C4-2B (cell line): ENCODE measurements at regions not wholly inside any gene's neighbourhood (a gene's known extent, or its start where the extent isn't known, plus 50 kb on each side); places are given as distances from the start of the nearest gene placed in this dataset.
"Not testable (repeated sequence)": the region's sequence is repeated elsewhere in the genome, so short reads cannot be mapped to it uniquely, and the experiment has no call there.

Experiments used
- ZFX ChIP-seq: fragments of 450-650 bp; IDR thresholded peaks from 2 replicates; pipeline ENCODE4 v1.6.1; 2017
- TF ChIP-seq, protein P1 (sequence below): fragments of 450-650 bp; conservative IDR thresholded peaks from 2 replicates; pipeline ENCODE4 v1.5.1; 2017; ENCODE audit warnings: mild to moderate bottlenecking

DNA sequence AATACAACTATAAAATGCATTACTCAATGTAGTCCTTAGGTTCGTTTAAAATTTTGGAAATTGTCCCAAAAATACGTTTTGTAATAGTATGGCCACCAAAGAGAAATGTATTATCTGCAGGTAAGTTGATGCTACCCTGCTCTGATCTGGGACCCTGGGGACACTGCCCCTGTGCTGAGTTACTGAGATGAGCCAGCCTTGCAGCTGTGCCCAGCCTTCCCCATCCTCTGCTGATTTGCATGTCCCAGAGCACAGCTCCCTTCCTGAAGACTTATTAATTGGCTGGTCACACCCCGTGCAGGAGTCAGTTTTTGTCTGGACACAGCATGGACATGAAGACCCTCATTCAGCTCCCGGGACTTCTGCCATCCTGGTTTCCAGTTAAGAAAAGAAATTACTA, 1203.5 kb downstream of the RPIA start:
- TF ChIP-seq, protein P1, sequence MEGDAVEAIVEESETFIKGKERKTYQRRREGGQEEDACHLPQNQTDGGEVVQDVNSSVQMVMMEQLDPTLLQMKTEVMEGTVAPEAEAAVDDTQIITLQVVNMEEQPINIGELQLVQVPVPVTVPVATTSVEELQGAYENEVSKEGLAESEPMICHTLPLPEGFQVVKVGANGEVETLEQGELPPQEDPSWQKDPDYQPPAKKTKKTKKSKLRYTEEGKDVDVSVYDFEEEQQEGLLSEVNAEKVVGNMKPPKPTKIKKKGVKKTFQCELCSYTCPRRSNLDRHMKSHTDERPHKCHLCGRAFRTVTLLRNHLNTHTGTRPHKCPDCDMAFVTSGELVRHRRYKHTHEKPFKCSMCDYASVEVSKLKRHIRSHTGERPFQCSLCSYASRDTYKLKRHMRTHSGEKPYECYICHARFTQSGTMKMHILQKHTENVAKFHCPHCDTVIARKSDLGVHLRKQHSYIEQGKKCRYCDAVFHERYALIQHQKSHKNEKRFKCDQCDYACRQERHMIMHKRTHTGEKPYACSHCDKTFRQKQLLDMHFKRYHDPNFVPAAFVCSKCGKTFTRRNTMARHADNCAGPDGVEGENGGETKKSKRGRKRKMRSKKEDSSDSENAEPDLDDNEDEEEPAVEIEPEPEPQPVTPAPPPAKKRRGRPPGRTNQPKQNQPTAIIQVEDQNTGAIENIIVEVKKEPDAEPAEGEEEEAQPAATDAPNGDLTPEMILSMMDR, result not testable (repeated sequence)
- not testable (repeated sequence) for TF ChIP-seq ZFX
